ENCODE measurements at regions not wholly inside any gene's neighbourhood (a gene's known extent, or its start where the extent isn't known, plus 50 kb on each side); places are given as distances from the start of the nearest gene placed in this dataset.

DNA sequence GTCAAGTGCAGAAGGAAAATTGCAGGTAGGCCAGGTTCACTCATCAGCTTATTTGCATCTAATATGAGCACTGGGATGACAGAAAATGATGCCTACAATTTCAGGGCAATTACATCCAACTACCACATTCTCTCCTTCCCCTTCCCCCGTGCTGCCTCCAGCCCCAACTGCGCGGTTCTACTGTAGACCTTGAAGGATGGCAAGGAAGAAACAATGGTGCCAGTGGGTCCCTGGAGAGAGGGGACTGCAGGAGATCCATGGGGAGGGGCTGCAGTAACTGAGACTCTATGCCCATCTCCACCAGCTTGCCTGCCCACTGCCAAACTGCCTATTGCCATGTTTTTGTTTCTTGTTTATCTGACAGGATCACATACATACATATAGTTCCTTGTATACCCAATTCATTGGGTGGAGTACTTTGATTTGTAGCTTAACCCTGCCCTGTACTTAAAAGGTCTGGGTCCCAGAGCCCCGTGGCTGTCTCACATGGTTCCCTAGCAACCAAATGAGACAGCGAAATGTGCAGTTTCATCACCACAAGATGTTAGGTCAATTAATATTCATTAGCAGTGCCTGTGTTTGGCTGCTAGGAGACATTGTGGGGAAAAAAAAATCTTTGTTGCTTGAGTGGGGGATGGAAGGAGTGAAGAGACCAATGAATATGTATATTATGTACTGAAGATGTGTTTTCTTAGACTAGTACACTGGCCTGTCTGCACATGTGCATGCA lies 253.5 kb upstream of the PLET1 start:
- TF ChIP-seq FOXA1 (IDR thresholded peaks at IDR 0.05), result no peak
- TF ChIP-seq, protein P1, sequence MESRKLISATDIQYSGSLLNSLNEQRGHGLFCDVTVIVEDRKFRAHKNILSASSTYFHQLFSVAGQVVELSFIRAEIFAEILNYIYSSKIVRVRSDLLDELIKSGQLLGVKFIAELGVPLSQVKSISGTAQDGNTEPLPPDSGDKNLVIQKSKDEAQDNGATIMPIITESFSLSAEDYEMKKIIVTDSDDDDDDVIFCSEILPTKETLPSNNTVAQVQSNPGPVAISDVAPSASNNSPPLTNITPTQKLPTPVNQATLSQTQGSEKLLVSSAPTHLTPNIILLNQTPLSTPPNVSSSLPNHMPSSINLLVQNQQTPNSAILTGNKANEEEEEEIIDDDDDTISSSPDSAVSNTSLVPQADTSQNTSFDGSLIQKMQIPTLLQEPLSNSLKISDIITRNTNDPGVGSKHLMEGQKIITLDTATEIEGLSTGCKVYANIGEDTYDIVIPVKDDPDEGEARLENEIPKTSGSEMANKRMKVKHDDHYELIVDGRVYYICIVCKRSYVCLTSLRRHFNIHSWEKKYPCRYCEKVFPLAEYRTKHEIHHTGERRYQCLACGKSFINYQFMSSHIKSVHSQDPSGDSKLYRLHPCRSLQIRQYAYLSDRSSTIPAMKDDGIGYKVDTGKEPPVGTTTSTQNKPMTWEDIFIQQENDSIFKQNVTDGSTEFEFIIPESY (IDR thresholded peaks at IDR 0.05), result no peak
- no peak for TF ChIP-seq HNF4G (IDR thresholded peaks at IDR 0.05)
- TF ChIP-seq, protein P2, sequence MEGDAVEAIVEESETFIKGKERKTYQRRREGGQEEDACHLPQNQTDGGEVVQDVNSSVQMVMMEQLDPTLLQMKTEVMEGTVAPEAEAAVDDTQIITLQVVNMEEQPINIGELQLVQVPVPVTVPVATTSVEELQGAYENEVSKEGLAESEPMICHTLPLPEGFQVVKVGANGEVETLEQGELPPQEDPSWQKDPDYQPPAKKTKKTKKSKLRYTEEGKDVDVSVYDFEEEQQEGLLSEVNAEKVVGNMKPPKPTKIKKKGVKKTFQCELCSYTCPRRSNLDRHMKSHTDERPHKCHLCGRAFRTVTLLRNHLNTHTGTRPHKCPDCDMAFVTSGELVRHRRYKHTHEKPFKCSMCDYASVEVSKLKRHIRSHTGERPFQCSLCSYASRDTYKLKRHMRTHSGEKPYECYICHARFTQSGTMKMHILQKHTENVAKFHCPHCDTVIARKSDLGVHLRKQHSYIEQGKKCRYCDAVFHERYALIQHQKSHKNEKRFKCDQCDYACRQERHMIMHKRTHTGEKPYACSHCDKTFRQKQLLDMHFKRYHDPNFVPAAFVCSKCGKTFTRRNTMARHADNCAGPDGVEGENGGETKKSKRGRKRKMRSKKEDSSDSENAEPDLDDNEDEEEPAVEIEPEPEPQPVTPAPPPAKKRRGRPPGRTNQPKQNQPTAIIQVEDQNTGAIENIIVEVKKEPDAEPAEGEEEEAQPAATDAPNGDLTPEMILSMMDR (IDR thresholded peaks at IDR 0.05; ENCODE audit: low read depth, low read length, missing input control), result no peak
- TF ChIP-seq, protein P3, sequence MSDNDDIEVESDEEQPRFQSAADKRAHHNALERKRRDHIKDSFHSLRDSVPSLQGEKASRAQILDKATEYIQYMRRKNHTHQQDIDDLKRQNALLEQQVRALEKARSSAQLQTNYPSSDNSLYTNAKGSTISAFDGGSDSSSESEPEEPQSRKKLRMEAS (IDR thresholded peaks at IDR 0.05), result no peak
- no peak for TF ChIP-seq SP1 (IDR thresholded peaks at IDR 0.05)

Measured in liver (tissue), 3 donors.